Glutamatergic neuron (in vitro differentiated cells): ENCODE measurements at regions not wholly inside any gene's neighbourhood (a gene's known extent, or its start where the extent isn't known, plus 50 kb on each side); places are given as distances from the start of the nearest gene placed in this dataset.

Experiments
- DNase-seq: peaks from one replicate; pipeline ENCODE4 v3.0.0; 2022
- H3K27ac Mint-ChIP-seq: one replicate; pipeline ENCODE4 v1.8.0; 2020; ENCODE audit warnings: mild to moderate bottlenecking, mixed read lengths, inconsistent platforms; ENCODE audit not compliant: unreplicated experiment
- H3K27me3 Mint-ChIP-seq: one replicate; pipeline ENCODE4 v1.8.0; 2020; ENCODE audit warnings: mild to moderate bottlenecking, moderate library complexity, mixed read lengths, inconsistent platforms; ENCODE audit not compliant: unreplicated experiment
- H3K36me3 Mint-ChIP-seq: one replicate; pipeline ENCODE4 v1.8.0; 2020; ENCODE audit warnings: mild to moderate bottlenecking, mixed read lengths, inconsistent platforms; ENCODE audit not compliant: unreplicated experiment
- H3K4me1 Mint-ChIP-seq: one replicate; pipeline ENCODE4 v1.8.0; 2020; ENCODE audit warnings: mild to moderate bottlenecking, low read depth, mixed read lengths, inconsistent platforms; ENCODE audit not compliant: unreplicated experiment
- H3K4me3 Mint-ChIP-seq: one replicate; pipeline ENCODE4 v1.8.0; 2020; ENCODE audit warnings: mild to moderate bottlenecking, mixed read lengths, inconsistent platforms; ENCODE audit not compliant: unreplicated experiment
- H3K9me3 Mint-ChIP-seq: one replicate; pipeline ENCODE4 v1.8.0; 2020; ENCODE audit warnings: mild to moderate bottlenecking, moderate library complexity, mixed read lengths, inconsistent platforms; ENCODE audit not compliant: unreplicated experiment
- TF ChIP-seq, protein P1 (sequence below): fragments of 200-600 bp; sonication (generic); IDR thresholded peaks from one replicate; pipeline ENCODE4 v1.5.0; 2021; ENCODE audit not compliant: partially characterized antibody, unreplicated experiment

DNA sequence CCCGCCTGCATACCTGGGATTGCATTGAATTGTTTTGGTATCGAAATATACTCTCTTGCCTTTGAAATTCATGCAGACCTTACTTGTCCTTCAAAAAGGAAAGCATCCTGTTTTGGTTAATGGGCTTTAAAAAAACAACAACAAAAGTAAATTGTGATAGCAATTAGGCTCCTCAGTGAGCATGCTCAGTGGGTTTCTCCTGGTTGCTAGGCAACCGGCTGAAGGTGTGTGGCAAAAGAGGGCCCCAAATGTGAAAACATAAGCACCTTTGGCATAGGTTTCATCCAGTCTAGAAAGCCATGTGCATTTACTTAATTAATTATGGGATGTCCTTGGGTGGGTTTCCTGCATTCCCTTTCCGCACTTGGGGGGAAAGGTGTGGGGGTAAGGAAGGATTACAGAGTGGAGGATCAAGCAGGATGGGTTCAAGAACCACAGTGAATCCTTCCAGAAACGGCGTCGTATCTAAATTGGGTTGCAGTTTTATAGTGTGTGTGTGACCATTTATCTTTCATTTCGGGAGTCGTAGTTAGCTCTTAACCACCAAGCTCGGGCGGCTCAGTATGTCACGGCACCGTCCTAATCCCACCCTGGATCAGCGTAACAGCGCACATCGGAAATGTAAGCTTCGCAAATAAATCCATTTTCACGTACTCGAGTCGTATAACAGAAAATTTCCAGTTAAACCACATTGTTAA, 274.9 kb upstream of the TCF4 start:
- H3K4me3 Mint-ChIP-seq = no peak overlapping the region
- H3K27me3 Mint-ChIP-seq = peaks cover 4% of the 10 kb centered on the region
- no peaks in the 10 kb centered on the region for H3K36me3 Mint-ChIP-seq
- H3K4me1 Mint-ChIP-seq = peaks cover 36% of the 10 kb centered on the region
- peaks cover 3% of the 10 kb centered on the region for H3K9me3 Mint-ChIP-seq
- H3K27ac Mint-ChIP-seq = no peak overlapping the region
- no peak for DNase-seq
- TF ChIP-seq, protein P1, sequence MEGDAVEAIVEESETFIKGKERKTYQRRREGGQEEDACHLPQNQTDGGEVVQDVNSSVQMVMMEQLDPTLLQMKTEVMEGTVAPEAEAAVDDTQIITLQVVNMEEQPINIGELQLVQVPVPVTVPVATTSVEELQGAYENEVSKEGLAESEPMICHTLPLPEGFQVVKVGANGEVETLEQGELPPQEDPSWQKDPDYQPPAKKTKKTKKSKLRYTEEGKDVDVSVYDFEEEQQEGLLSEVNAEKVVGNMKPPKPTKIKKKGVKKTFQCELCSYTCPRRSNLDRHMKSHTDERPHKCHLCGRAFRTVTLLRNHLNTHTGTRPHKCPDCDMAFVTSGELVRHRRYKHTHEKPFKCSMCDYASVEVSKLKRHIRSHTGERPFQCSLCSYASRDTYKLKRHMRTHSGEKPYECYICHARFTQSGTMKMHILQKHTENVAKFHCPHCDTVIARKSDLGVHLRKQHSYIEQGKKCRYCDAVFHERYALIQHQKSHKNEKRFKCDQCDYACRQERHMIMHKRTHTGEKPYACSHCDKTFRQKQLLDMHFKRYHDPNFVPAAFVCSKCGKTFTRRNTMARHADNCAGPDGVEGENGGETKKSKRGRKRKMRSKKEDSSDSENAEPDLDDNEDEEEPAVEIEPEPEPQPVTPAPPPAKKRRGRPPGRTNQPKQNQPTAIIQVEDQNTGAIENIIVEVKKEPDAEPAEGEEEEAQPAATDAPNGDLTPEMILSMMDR = no peak

DNA sequence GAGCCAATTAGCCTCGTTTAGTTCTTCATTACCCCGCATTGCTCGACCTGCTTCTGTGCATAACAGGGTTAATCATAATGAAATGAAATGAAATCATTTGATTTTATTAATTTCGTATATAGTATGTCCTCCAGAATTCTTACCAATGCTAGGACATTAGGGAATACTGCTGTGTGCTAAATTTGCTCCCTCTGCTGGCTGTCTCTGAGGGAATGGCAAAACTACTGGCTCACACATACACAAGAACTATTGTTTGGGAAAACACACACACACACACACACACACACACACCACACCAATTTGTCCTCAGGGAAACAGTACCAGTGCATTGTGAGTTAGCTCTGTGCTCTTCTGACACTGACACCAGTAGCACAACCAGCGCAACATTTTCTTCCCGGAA, 273.3 kb upstream of the TCF4 start:
- Mint-ChIP-seq H3K4me1 (peaks cover 36% of the 10 kb centered on the region), H3K27me3 (peaks cover 4% of the 10 kb centered on the region), H3K27ac (no peak overlapping the region), H3K36me3 (no peaks in the 10 kb centered on the region), H3K9me3 (peaks cover 1% of the 10 kb centered on the region), H3K4me3 (no peak overlapping the region)
- DNase-seq = no peak
- TF ChIP-seq, protein P1 = no peak

DNA sequence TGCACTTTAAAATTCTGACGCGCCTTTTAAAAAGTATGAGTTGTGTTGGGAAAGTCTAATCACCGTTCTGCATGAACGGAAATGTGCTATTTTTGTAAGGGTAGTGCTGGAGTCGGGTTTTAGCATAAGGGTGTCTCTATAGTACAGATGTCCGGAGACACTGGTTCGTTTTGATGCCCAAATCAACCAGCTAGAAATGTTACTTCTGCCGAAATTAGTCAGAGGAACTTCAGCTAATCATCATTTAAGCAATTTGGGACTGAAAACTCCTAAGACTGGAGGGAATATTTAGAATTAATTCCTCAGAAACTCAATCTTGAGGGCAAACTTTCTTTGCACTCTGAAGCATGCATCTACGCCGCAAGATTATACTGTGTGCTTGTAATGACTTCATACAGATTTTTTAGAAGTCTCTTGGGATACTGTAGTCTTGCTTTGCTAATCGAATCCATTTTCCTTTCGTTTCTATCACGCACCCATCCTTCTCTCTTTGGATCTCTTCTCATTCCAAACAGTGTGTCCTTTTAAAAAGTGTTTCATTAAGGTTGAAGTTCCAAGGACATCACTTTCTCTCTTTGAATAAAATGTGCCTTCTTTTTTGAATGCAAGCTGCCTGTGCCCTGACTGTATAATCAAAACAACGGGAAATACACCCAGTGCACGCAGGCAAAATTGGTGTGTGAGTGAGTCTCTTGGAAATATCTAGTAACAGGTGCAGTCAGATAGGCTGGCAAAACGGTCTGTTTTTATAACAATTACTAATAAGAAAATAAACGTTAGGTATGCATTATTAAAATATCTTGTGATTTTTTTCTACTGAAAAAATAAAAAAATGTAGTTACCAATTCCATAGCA, 270.9 kb upstream of the TCF4 start:
- Mint-ChIP-seq H3K4me3 (peak overlapping the region; percentile 11), H3K4me1 (peaks cover 35% of the 10 kb centered on the region), H3K27me3 (peaks cover 4% of the 10 kb centered on the region), H3K27ac (no peak overlapping the region), H3K36me3 (no peaks in the 10 kb centered on the region), H3K9me3 (peaks cover 1% of the 10 kb centered on the region)
- DNase-seq = no peak
- TF ChIP-seq, protein P1 = no peak

DNA sequence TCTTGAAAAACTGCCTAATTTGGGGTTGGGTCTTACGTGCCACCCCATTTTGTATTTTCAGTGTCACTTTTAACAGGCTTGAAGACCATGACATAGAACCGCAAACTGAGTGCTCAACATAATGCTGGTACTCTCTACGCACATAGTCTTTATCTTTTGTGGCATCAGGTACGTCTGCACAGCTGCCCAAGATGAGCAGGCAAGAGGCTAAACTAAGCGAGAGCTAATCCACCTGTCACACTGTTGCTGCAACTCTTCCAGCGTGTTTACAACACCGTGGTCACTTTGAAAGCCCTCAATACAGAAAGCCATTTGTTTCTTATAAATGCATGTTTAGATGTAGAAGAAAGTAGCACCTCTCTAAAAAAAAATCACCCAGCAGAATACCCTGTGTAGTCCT, 270.0 kb upstream of the TCF4 start:
- no peak for DNase-seq
- Mint-ChIP-seq H3K27ac (no peak overlapping the region), H3K4me3 (no peak overlapping the region), H3K4me1 (peaks cover 31% of the 10 kb centered on the region), H3K36me3 (no peaks in the 10 kb centered on the region), H3K27me3 (peaks cover 3% of the 10 kb centered on the region), H3K9me3 (no peaks in the 10 kb centered on the region)
- TF ChIP-seq, protein P1 = no peak

DNA sequence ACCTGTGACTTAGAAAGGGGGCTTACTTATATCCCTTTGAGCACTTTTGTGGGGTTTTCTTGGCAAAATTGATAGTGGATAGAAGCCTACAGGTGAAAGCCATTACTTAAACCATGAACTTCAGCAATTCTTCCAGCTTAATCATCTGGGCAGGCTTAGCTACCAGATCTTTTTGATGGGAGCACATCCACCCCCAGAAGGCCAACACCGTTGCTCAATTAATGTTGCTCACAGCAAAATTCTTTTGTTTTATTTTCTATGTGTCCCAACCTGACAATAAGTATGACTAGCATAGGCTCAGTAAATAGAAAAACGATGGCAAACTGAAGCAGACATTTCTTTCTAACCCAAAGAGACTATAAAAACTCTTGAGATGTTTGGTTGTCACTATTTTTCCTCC, 269.4 kb upstream of the TCF4 start:
- DNase-seq = no peak
- no peak overlapping the region for H3K4me3 Mint-ChIP-seq
- peaks cover 2% of the 10 kb centered on the region for H3K27me3 Mint-ChIP-seq
- no peak overlapping the region for H3K27ac Mint-ChIP-seq
- peaks cover 31% of the 10 kb centered on the region for H3K4me1 Mint-ChIP-seq
- TF ChIP-seq, protein P1 = no peak
- no peaks in the 10 kb centered on the region for H3K9me3 Mint-ChIP-seq
- no peaks in the 10 kb centered on the region for H3K36me3 Mint-ChIP-seq
